ENCODE measurements at regions not wholly inside any gene's neighbourhood (a gene's known extent, or its start where the extent isn't known, plus 50 kb on each side); places are given as distances from the start of the nearest gene placed in this dataset.

DNA sequence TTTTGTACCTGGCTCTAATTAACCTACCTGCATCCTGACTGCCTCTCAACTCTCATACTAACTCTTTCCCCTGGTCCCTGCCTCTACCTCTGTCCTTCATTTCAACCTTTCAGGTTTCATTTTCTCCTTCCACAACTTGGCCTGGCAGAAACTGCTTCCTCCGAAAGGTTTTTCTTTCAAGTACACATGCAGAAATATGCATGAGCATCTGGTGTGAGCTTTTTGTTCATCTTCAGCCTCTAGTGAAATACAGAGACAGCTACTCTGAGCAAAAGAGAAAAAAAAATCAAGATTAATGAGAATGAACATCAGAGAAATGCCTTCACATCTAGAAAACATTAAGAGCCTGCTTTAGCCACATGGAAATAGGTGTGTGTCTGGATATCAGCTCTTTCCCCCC lies 297.9 kb upstream of the PCSK5 start:
- H3K27me3 ChIP-seq (replicated peaks; ENCODE audit: control insufficient read depth, insufficient read depth, low read length, poor library complexity, severe bottlenecking) = no peaks in the 10 kb centered on the region
- H3K27ac ChIP-seq (ENCODE audit: insufficient read depth, low read length, poor library complexity, severe bottlenecking) = no peak overlapping the region
- H3K4me3 ChIP-seq (ENCODE audit: insufficient read depth, low read depth, low read length, poor library complexity, severe bottlenecking) = no peak overlapping the region
- H3K36me3 ChIP-seq (ENCODE audit: control insufficient read depth, insufficient read depth, low read length) = no peaks in the 10 kb centered on the region
- DNase-seq = no peak
- no peaks in the 10 kb centered on the region for H3K4me1 ChIP-seq (ENCODE audit: control insufficient read depth, insufficient read depth, low read length, poor library complexity, severe bottlenecking)
- H3K9me3 ChIP-seq (ENCODE audit: control insufficient read depth, low read length) = no peaks in the 10 kb centered on the region

DNA sequence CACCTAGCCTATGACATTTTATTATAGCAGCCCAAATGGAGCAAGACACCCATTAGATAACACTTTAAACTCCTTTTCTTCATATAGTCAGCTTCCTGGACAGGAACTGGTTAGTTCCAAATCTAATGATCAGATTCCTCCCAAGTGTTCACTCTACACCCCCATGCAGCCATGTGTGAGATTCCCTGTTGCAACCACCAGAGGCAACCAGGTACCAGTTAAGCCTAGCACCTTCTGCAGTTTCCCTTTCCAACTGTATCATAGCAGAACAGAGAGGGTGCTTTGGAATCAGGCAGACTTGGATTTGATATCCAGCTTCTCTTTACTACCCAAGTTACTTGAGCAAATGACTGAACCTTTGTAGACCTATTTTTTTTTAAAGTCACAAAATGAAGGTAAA lies 296.6 kb upstream of the PCSK5 start:
- Histone ChIP-seq H3K4me3 (ENCODE audit: insufficient read depth, low read depth, low read length, poor library complexity, severe bottlenecking) (no peak overlapping the region), H3K36me3 (ENCODE audit: control insufficient read depth, insufficient read depth, low read length) (no peaks in the 10 kb centered on the region), H3K9me3 (ENCODE audit: control insufficient read depth, low read length) (no peaks in the 10 kb centered on the region), H3K27me3 (replicated peaks; ENCODE audit: control insufficient read depth, insufficient read depth, low read length, poor library complexity, severe bottlenecking) (no peaks in the 10 kb centered on the region), H3K4me1 (ENCODE audit: control insufficient read depth, insufficient read depth, low read length, poor library complexity, severe bottlenecking) (no peaks in the 10 kb centered on the region), H3K27ac (ENCODE audit: insufficient read depth, low read length, poor library complexity, severe bottlenecking) (no peak overlapping the region)
- DNase-seq = no peak

DNA sequence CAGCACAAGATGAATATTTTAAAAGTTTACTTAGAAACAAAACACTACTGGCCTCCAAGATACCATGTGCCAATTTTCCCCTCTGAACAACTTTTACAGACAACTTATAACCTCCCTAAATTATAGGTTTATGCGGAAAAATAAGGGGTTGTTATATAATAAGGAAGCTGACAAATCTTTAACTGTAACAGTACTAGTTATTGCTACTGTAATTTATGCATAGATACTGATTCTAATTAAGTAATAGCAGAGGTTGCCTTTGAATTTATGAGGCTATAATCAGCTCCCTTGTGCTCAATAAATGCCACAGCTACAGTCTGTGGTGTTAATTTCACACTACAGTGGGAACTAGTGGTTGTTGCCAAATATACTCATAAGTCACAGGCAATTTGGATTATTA lies 291.3 kb upstream of the PCSK5 start:
- Histone ChIP-seq H3K4me1 (ENCODE audit: control insufficient read depth, insufficient read depth, low read length, poor library complexity, severe bottlenecking) (no peaks in the 10 kb centered on the region), H3K27ac (ENCODE audit: insufficient read depth, low read length, poor library complexity, severe bottlenecking) (no peak overlapping the region), H3K4me3 (ENCODE audit: insufficient read depth, low read depth, low read length, poor library complexity, severe bottlenecking) (no peak overlapping the region), H3K36me3 (ENCODE audit: control insufficient read depth, insufficient read depth, low read length) (no peaks in the 10 kb centered on the region), H3K27me3 (replicated peaks; ENCODE audit: control insufficient read depth, insufficient read depth, low read length, poor library complexity, severe bottlenecking) (no peaks in the 10 kb centered on the region), H3K9me3 (ENCODE audit: control insufficient read depth, low read length) (no peaks in the 10 kb centered on the region)
- no peak for DNase-seq

DNA sequence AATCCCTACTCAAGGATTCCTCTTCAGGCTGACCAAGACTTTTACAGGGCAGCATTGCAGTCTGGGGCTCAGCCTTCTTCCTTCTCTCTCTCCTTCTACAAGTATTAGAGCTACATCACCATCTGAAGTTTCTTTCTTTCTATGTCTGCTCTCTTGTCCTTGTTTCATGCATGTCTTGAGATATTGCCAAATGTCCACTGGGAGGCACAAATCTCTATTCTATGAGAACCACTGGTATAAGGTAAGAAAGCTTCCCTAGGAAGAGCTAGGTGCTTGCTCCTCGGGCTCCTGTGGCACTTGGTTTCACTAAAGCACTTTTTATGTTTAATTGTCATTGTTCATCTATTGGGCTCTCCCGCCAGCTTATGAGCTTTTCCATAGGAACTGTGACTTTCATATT lies 289.2 kb upstream of the PCSK5 start:
- no peaks in the 10 kb centered on the region for H3K9me3 ChIP-seq (ENCODE audit: control insufficient read depth, low read length)

DNA sequence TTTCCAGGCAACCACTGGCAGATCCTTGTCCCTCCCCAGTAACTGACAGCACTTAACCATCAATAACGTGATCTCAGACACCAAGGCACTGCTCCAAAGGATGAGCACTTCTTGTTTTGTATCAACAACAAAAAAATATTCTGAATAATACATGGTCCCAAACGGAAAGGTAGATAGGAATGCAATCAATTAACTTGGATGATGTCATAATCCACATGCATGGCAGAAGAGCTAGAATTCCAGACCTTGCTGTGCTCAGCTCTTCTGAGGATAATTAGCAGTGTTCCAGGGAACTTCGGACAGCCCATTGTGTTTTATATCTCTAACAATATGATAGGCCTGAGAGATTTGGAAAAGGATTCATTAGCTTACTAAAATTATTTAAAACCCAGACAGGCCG lies 288.4 kb upstream of the PCSK5 start:
- Histone ChIP-seq H3K27me3 (replicated peaks; ENCODE audit: control insufficient read depth, insufficient read depth, low read length, poor library complexity, severe bottlenecking) (no peaks in the 10 kb centered on the region), H3K27ac (ENCODE audit: insufficient read depth, low read length, poor library complexity, severe bottlenecking) (no peak overlapping the region), H3K9me3 (ENCODE audit: control insufficient read depth, low read length) (no peaks in the 10 kb centered on the region), H3K36me3 (ENCODE audit: control insufficient read depth, insufficient read depth, low read length) (no peaks in the 10 kb centered on the region), H3K4me1 (ENCODE audit: control insufficient read depth, insufficient read depth, low read length, poor library complexity, severe bottlenecking) (no peaks in the 10 kb centered on the region), H3K4me3 (ENCODE audit: insufficient read depth, low read depth, low read length, poor library complexity, severe bottlenecking) (no peak overlapping the region)
- no peak for DNase-seq

More for the DNA sequence above, 289.2 kb upstream of the PCSK5 start:
- no peaks in the 10 kb centered on the region for H3K4me1 ChIP-seq (ENCODE audit: control insufficient read depth, insufficient read depth, low read length, poor library complexity, severe bottlenecking)
- no peak overlapping the region for H3K27ac ChIP-seq (ENCODE audit: insufficient read depth, low read length, poor library complexity, severe bottlenecking)
- no peaks in the 10 kb centered on the region for H3K36me3 ChIP-seq (ENCODE audit: control insufficient read depth, insufficient read depth, low read length)
- H3K27me3 ChIP-seq (replicated peaks; ENCODE audit: control insufficient read depth, insufficient read depth, low read length, poor library complexity, severe bottlenecking) = no peaks in the 10 kb centered on the region
- H3K4me3 ChIP-seq (ENCODE audit: insufficient read depth, low read depth, low read length, poor library complexity, severe bottlenecking) = no peak overlapping the region
- no peak for DNase-seq

DNA sequence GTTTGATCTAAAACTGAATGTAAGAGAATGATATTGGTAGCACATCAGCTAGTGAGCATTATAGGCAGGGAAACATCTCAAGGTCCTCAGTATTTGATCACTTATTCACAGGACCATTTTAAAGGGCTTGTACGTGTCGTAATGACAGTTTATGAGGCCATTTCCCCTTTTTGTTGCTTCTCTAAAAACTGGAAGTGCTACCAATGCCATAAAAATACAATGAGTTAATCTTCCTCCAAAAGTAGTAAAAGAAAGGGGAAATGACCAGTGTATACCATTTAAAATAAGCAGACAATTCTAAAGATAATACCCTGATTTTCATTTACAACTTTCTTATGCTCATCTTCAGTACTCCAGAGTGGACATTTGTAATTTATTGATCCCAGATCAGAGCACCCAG lies 285.8 kb upstream of the PCSK5 start:
- DNase-seq = no peak
- no peak overlapping the region for H3K27ac ChIP-seq (ENCODE audit: insufficient read depth, low read length, poor library complexity, severe bottlenecking)

DNA sequence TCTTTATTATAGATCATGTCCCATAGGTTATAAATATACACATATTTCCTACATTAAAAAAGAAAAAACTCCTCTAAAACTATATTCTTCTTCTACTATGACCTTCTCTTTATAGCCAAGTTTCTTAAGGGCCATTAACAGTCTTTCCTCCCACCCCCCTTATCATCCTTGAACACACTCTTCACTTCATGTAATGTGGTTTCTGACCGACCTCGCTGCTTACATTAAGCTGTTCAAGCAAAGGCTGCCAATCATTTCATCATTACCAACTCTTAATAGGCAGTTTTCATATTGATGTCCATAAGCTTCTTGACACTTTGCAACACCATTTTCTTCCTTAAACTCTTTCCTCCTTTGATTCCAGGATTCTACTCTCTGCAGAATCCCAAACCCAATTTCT lies 283.0 kb upstream of the PCSK5 start:
- DNase-seq = no peak
- Histone ChIP-seq H3K9me3 (ENCODE audit: control insufficient read depth, low read length) (no peaks in the 10 kb centered on the region), H3K27me3 (replicated peaks; ENCODE audit: control insufficient read depth, insufficient read depth, low read length, poor library complexity, severe bottlenecking) (no peaks in the 10 kb centered on the region), H3K36me3 (ENCODE audit: control insufficient read depth, insufficient read depth, low read length) (no peaks in the 10 kb centered on the region), H3K27ac (ENCODE audit: insufficient read depth, low read length, poor library complexity, severe bottlenecking) (no peak overlapping the region), H3K4me1 (ENCODE audit: control insufficient read depth, insufficient read depth, low read length, poor library complexity, severe bottlenecking) (no peaks in the 10 kb centered on the region), H3K4me3 (ENCODE audit: insufficient read depth, low read depth, low read length, poor library complexity, severe bottlenecking) (no peak overlapping the region)

More for the DNA sequence above, 285.8 kb upstream of the PCSK5 start:
- H3K4me3 ChIP-seq (ENCODE audit: insufficient read depth, low read depth, low read length, poor library complexity, severe bottlenecking) = no peak overlapping the region
- H3K36me3 ChIP-seq (ENCODE audit: control insufficient read depth, insufficient read depth, low read length) = no peaks in the 10 kb centered on the region
- H3K9me3 ChIP-seq (ENCODE audit: control insufficient read depth, low read length) = no peaks in the 10 kb centered on the region
- H3K4me1 ChIP-seq (ENCODE audit: control insufficient read depth, insufficient read depth, low read length, poor library complexity, severe bottlenecking) = no peaks in the 10 kb centered on the region
- no peaks in the 10 kb centered on the region for H3K27me3 ChIP-seq (replicated peaks; ENCODE audit: control insufficient read depth, insufficient read depth, low read length, poor library complexity, severe bottlenecking)

DNA sequence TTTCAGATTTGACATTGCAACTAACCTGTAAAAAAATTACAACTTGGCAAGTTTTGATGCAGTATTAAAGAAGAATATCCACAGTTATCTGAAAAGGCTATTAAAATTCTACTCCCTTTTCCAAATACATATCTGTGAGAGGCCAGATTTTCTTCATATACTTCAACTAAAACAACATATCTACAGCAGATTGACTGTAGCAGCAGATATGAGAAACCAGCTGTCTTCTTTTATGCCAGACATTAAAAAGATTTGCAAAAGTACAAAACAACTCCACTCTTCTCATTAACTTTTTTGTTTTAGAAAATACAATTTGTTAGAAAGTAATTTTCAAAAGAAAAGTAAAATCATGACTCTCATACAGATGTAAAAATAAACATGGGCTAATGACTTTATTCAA lies 281.1 kb upstream of the PCSK5 start:
- Histone ChIP-seq H3K9me3 (ENCODE audit: control insufficient read depth, low read length) (no peaks in the 10 kb centered on the region), H3K4me1 (ENCODE audit: control insufficient read depth, insufficient read depth, low read length, poor library complexity, severe bottlenecking) (no peaks in the 10 kb centered on the region), H3K27me3 (replicated peaks; ENCODE audit: control insufficient read depth, insufficient read depth, low read length, poor library complexity, severe bottlenecking) (no peaks in the 10 kb centered on the region), H3K4me3 (ENCODE audit: insufficient read depth, low read depth, low read length, poor library complexity, severe bottlenecking) (no peak overlapping the region), H3K36me3 (ENCODE audit: control insufficient read depth, insufficient read depth, low read length) (no peaks in the 10 kb centered on the region), H3K27ac (ENCODE audit: insufficient read depth, low read length, poor library complexity, severe bottlenecking) (no peak overlapping the region)
- no peak for DNase-seq

DNA sequence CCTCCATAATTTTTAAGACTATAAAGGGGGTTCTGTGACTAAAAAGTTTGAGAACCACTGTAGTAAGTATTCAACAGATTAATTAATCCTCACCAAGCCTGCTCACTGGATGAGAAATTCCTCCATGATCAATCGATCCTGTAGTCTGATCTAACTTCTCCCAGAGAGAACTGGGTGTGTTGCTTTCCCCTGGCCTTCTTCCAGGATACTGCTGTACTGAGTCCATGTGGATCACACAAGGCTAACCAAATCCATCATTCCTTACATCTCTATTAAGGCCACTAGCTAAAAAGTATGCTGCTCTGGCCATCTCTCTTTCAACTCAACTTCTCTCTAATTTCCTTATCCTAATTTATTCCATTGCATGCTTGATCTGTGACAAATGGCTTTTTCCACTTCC lies 280.2 kb upstream of the PCSK5 start:
- H3K27ac ChIP-seq (ENCODE audit: insufficient read depth, low read length, poor library complexity, severe bottlenecking) = no peak overlapping the region
- H3K4me3 ChIP-seq (ENCODE audit: insufficient read depth, low read depth, low read length, poor library complexity, severe bottlenecking) = no peak overlapping the region
- no peaks in the 10 kb centered on the region for H3K4me1 ChIP-seq (ENCODE audit: control insufficient read depth, insufficient read depth, low read length, poor library complexity, severe bottlenecking)
- no peaks in the 10 kb centered on the region for H3K36me3 ChIP-seq (ENCODE audit: control insufficient read depth, insufficient read depth, low read length)
- no peaks in the 10 kb centered on the region for H3K27me3 ChIP-seq (replicated peaks; ENCODE audit: control insufficient read depth, insufficient read depth, low read length, poor library complexity, severe bottlenecking)
- no peaks in the 10 kb centered on the region for H3K9me3 ChIP-seq (ENCODE audit: control insufficient read depth, low read length)
- DNase-seq = no peak

DNA sequence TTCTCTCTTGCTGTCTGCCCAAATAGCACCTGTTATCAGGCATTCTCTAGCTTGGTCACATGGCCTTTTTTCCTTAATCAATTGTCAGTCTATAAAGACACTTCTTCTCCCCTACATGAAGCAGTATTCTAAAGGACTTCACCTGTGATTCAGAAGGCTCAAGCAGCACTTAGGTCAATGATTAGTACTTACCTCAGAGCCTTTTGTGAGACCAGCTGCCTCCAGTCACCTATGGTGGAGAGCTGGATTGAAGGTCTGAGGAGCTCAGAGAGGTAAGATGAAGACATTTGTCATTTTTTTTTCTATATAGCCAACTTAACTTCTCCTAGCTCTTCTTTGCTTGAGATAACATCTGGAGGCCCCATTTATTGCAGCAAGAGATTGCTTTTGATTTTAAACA lies 278.3 kb upstream of the PCSK5 start:
- Histone ChIP-seq H3K4me1 (ENCODE audit: control insufficient read depth, insufficient read depth, low read length, poor library complexity, severe bottlenecking) (no peaks in the 10 kb centered on the region), H3K9me3 (ENCODE audit: control insufficient read depth, low read length) (no peaks in the 10 kb centered on the region), H3K27me3 (replicated peaks; ENCODE audit: control insufficient read depth, insufficient read depth, low read length, poor library complexity, severe bottlenecking) (no peaks in the 10 kb centered on the region), H3K4me3 (ENCODE audit: insufficient read depth, low read depth, low read length, poor library complexity, severe bottlenecking) (no peak overlapping the region), H3K27ac (ENCODE audit: insufficient read depth, low read length, poor library complexity, severe bottlenecking) (no peak overlapping the region), H3K36me3 (ENCODE audit: control insufficient read depth, insufficient read depth, low read length) (no peaks in the 10 kb centered on the region)
- no peak for DNase-seq

DNA sequence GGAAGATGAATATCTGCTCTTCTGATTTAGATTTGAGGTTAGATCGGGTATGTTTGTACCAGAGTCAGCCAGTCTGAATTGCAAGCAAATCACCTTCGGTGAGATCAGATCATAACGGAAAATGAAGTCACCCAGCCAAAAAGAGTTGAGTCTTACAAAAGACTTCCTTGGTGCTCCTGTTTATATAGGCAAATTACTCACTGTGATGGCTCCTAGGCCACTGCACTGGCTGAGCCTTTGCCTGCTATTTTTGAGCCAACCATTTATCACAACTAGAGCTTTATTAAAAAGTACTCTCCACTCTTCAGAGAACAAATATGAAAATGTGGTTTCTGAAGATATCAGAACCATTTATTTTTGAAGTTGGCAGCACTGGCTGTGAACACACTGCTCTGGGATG lies 277.7 kb upstream of the PCSK5 start:
- H3K4me1 ChIP-seq (ENCODE audit: control insufficient read depth, insufficient read depth, low read length, poor library complexity, severe bottlenecking) = no peaks in the 10 kb centered on the region
- DNase-seq = no peak
- H3K4me3 ChIP-seq (ENCODE audit: insufficient read depth, low read depth, low read length, poor library complexity, severe bottlenecking) = no peak overlapping the region
- no peaks in the 10 kb centered on the region for H3K36me3 ChIP-seq (ENCODE audit: control insufficient read depth, insufficient read depth, low read length)
- H3K9me3 ChIP-seq (ENCODE audit: control insufficient read depth, low read length) = no peaks in the 10 kb centered on the region
- H3K27me3 ChIP-seq (replicated peaks; ENCODE audit: control insufficient read depth, insufficient read depth, low read length, poor library complexity, severe bottlenecking) = no peaks in the 10 kb centered on the region
- H3K27ac ChIP-seq (ENCODE audit: insufficient read depth, low read length, poor library complexity, severe bottlenecking) = no peak overlapping the region

Measured in effector memory CD4-positive, alpha-beta T cell (primary cell).